ENCODE measurements at regions not wholly inside any gene's neighbourhood (a gene's known extent, or its start where the extent isn't known, plus 50 kb on each side); places are given as distances from the start of the nearest gene placed in this dataset.

GRCh38 chr2:195319548-195320412, 337.2 kb upstream of the SLC39A10 start:
- Histone ChIP-seq H2BK20ac (ENCODE audit: low read length) (no peak overlapping the region), H3K79me2 (ENCODE audit: control insufficient read depth in 1 of 2, insufficient read depth in 2 of 2, low read length in 2 of 2) (no peaks in the 10 kb centered on the region), H3K4ac (replicated peaks; ENCODE audit: insufficient read length, low read depth, low read length) (no peak overlapping the region), H4K8ac (ENCODE audit: extremely low read depth, insufficient read depth, low read length) (no peak overlapping the region), H3K9me3 (ENCODE audit: insufficient read depth in 2 of 2, low read depth in 1 of 2, low read length in 1 of 2) (no peaks in the 10 kb centered on the region), H3K9ac (replicated peaks in 1 of 4; ENCODE audit: extremely low read depth in 1 of 4, low read depth in 3 of 4, low read length in 3 of 4) (no peak overlapping the region), H2BK15ac (ENCODE audit: low read length) (no peak overlapping the region), H3K4me1 (replicated peaks in 1 of 4; ENCODE audit: control insufficient read depth in 3 of 4, insufficient read depth in 4 of 4, low read length in 3 of 4) (no peaks in the 10 kb centered on the region), H4K5ac (ENCODE audit: insufficient read length, low read depth, low read length) (no peak overlapping the region), H3K23me2 (ENCODE audit: low read depth, low read length) (no peaks in the 10 kb centered on the region), H2BK12ac (ENCODE audit: low read depth, low read length) (no peak overlapping the region), H4K91ac (replicated peaks; ENCODE audit: insufficient read length, low read length) (no peak overlapping the region), H3K23ac (ENCODE audit: insufficient read length) (no peak overlapping the region), H2BK5ac (ENCODE audit: low read depth, low read length) (no peak overlapping the region), H2BK120ac (replicated peaks; ENCODE audit: low read depth, low read length) (no peak overlapping the region), H3K18ac (ENCODE audit: extremely low read depth, low read length) (no peak overlapping the region), H3K4me3 (ENCODE audit: extremely low read depth in 1 of 4, insufficient read depth in 2 of 4, low read depth in 3 of 4, low read length in 4 of 4) (no peak overlapping the region), H3K27ac (ENCODE audit: low read depth, low read length) (no peak overlapping the region), H3K27me3 (replicated peaks in 1 of 4; ENCODE audit: control insufficient read depth in 3 of 4, extremely low read depth in 1 of 4, insufficient read depth in 3 of 4, low read length in 3 of 4) (no peaks in the 10 kb centered on the region), H3K36me3 (ENCODE audit: control insufficient read depth in 2 of 4, insufficient read depth in 4 of 4, low read length in 3 of 4) (no peaks in the 10 kb centered on the region), H4K20me1 (replicated peaks in 1 of 2; ENCODE audit: control insufficient read depth in 1 of 2, insufficient read depth in 2 of 2, low read length in 2 of 2) (no peaks in the 10 kb centered on the region), H3K4me2 (ENCODE audit: insufficient read depth in 1 of 2, low read depth in 2 of 2, low read length in 2 of 2) (no peak overlapping the region), H3K79me1 (ENCODE audit: low read depth, low read length) (no peaks in the 10 kb centered on the region), H2AFZ (ENCODE audit: low read length) (no peak overlapping the region), H3K56ac (replicated peaks; ENCODE audit: insufficient read length, low read depth, low read length) (no peak overlapping the region), H3K14ac (ENCODE audit: insufficient read length) (no peak overlapping the region), H2AK5ac (ENCODE audit: low read depth, low read length) (no peak overlapping the region)
- 78% methylated on average over 1 of the region's 1 CpG; no CpG with 5 or more reads in 1 of the 2 experiments for WGBS, 2 experiments (ENCODE audit: extremely low coverage in 1 of 2, insufficient coverage in 1 of 2, insufficient read length in 1 of 2, insufficient replicate concordance in 2 of 2, low coverage in 1 of 2, low lambda C conversion rate in 2 of 2, missing lambda C conversion rate in 1 of 2)
- DNase-seq (ENCODE audit: low read depth in 1 of 2, low spot score in 2 of 2) (no peak), FAIRE-seq (no peak)
- CTCF ChIA-PET (ENCODE audit: partially characterized antibody) = interaction anchor here (0.6 to 2.6 kb wide), 9 partner anchors 8 to 1356 kb away, joined by 3 to 11 read pairs (median 4); no protein-coding TSS in a partner anchor
- POLR2A ChIA-PET (ENCODE audit: partially characterized antibody) = interaction anchor here (0.9 kb wide), 1 partner anchor 338 kb away, joined by 3 read pairs; no protein-coding TSS in a partner anchor
- TF ChIP-seq RAD21 (IDR thresholded peaks at IDR 0.05 in 1 of 2, conservative IDR thresholded peaks at IDR 0.05 in 1 of 2; ENCODE audit: low read depth in 2 of 2, low read length in 2 of 2) (no peak), BCL11A (IDR thresholded peaks at IDR 0.05; ENCODE audit: low read depth in 2 of 2, low read length in 2 of 2) (no peak), EZH2 (IDR thresholded peaks at IDR 0.05; ENCODE audit: low read depth, low read length, severe bottlenecking) (no peak), RXRA (IDR thresholded peaks at IDR 0.05; ENCODE audit: insufficient read depth, low read depth, low read length) (no peak), TAF1 (IDR thresholded peaks at IDR 0.05; ENCODE audit: low read depth, low read length) (no peak), CREB1 (IDR thresholded peaks at IDR 0.05) (no peak), MAFK (IDR thresholded peaks at IDR 0.05; ENCODE audit: low read depth, low read length) (no peak), RNF2 (IDR thresholded peaks at IDR 0.05; ENCODE audit: borderline replicate concordance, low read depth, low read length, missing control alignments, poor library complexity, severe bottlenecking) (no peak)
